ENCODE measurements at regions not wholly inside any gene's neighbourhood (a gene's known extent, or its start where the extent isn't known, plus 50 kb on each side); places are given as distances from the start of the nearest gene placed in this dataset.

DNA sequence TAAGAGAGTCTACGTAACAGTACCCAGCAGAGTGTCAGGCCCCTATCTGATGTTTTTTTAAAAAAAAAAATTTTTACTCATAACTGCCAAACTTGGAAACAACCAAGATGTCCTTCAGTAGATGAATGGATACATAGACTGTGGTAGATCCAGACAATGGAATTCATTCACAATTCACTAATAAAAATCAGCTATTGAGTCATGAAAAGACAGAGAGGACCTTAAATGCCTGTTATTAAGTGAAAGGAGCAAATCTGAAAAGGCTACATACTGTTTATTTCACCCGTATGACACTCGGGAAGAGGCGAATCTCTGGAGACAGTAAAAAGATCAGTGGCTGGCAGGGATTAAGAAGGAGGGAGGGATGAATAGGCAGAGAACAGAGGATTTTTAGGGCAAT, 541.4 kb upstream of the TENM4 start:
- CTCF ChIA-PET = interaction anchor here (1.8 kb wide), 1 partner anchor 9 kb away, joined by 5 read pairs; no protein-coding TSS in a partner anchor

More for the DNA sequence above, 541.4 kb upstream of the TENM4 start:
- no peak overlapping the region for H3K4me2 ChIP-seq (ENCODE audit: low read depth, low read length)
- H3K14ac ChIP-seq (replicated peaks; ENCODE audit: low read depth, low read length) = no peak overlapping the region
- no peak overlapping the region for H4K8ac ChIP-seq (ENCODE audit: low read depth in 2 of 2, low read length in 2 of 2)
- H4K5ac ChIP-seq (ENCODE audit: low read depth, low read length) = no peak overlapping the region
- TF ChIP-seq POLR2A (IDR thresholded peaks at IDR 0.05; ENCODE audit: low read depth, low read length) (no peak), NFE2L2 (IDR thresholded peaks at IDR 0.05; ENCODE audit: low read depth, low read length) (no peak), RFX5 (IDR thresholded peaks at IDR 0.05; ENCODE audit: low read depth, low read length) (no peak), CHD1 (IDR thresholded peaks at IDR 0.05; ENCODE audit: low read depth, low read length) (no peak), CEBPB (IDR thresholded peaks at IDR 0.05; ENCODE audit: low read depth, low read length) (no peak), MAZ (IDR thresholded peaks at IDR 0.05; ENCODE audit: borderline replicate concordance, low read depth, low read length) (no peak)
- TF ChIP-seq, protein P1, sequence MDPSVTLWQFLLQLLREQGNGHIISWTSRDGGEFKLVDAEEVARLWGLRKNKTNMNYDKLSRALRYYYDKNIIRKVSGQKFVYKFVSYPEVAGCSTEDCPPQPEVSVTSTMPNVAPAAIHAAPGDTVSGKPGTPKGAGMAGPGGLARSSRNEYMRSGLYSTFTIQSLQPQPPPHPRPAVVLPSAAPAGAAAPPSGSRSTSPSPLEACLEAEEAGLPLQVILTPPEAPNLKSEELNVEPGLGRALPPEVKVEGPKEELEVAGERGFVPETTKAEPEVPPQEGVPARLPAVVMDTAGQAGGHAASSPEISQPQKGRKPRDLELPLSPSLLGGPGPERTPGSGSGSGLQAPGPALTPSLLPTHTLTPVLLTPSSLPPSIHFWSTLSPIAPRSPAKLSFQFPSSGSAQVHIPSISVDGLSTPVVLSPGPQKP (IDR thresholded peaks at IDR 0.05; ENCODE audit: borderline replicate concordance, low read depth, low read length) = no peak
- TF ChIP-seq, protein P2, sequence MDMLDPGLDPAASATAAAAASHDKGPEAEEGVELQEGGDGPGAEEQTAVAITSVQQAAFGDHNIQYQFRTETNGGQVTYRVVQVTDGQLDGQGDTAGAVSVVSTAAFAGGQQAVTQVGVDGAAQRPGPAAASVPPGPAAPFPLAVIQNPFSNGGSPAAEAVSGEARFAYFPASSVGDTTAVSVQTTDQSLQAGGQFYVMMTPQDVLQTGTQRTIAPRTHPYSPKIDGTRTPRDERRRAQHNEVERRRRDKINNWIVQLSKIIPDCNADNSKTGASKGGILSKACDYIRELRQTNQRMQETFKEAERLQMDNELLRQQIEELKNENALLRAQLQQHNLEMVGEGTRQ (IDR thresholded peaks at IDR 0.05; ENCODE audit: low read depth, low read length) = no peak
- TF ChIP-seq, protein P3, sequence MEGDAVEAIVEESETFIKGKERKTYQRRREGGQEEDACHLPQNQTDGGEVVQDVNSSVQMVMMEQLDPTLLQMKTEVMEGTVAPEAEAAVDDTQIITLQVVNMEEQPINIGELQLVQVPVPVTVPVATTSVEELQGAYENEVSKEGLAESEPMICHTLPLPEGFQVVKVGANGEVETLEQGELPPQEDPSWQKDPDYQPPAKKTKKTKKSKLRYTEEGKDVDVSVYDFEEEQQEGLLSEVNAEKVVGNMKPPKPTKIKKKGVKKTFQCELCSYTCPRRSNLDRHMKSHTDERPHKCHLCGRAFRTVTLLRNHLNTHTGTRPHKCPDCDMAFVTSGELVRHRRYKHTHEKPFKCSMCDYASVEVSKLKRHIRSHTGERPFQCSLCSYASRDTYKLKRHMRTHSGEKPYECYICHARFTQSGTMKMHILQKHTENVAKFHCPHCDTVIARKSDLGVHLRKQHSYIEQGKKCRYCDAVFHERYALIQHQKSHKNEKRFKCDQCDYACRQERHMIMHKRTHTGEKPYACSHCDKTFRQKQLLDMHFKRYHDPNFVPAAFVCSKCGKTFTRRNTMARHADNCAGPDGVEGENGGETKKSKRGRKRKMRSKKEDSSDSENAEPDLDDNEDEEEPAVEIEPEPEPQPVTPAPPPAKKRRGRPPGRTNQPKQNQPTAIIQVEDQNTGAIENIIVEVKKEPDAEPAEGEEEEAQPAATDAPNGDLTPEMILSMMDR (conservative IDR thresholded peaks at IDR 0.05; ENCODE audit: low read depth, low read length) = no peak
- no peak overlapping the region for H3K9ac ChIP-seq (ENCODE audit: low read depth, low read length)
- no peak overlapping the region for H2BK5ac ChIP-seq (ENCODE audit: low read depth, low read length, poor library complexity, severe bottlenecking)
- in situ Hi-C loops (cut with MboI; ENCODE audit: low sequenced_read_pairs) = no loop called here
- no peaks in the 10 kb centered on the region for H3K9me1 ChIP-seq (ENCODE audit: insufficient read depth, low read length)
- dilution Hi-C loops (cut with HindIII; ENCODE audit: low sequenced_read_pairs, unreplicated experiment) = no loop called here
- POLR2A ChIA-PET (ENCODE audit: unreplicated experiment) = no interaction called here
- H3K4me1 ChIP-seq (ENCODE audit: control insufficient read depth, insufficient read depth, low read length) = no peaks in the 10 kb centered on the region
- no peak overlapping the region for H3K18ac ChIP-seq (ENCODE audit: low read depth, low read length)
- H3K9me3 ChIP-seq (ENCODE audit: control insufficient read depth, insufficient read depth, low read length) = no peaks in the 10 kb centered on the region
- ATAC-seq (ENCODE audit: low read depth) = no peak
- BruUV-seq (replicated peaks) = no TSS peak
- no peak overlapping the region for H2AFZ ChIP-seq (replicated peaks; ENCODE audit: low read length, poor library complexity)
- H3K4ac ChIP-seq (ENCODE audit: low read depth, low read length) = no peak overlapping the region
- no peak overlapping the region for H2BK15ac ChIP-seq (ENCODE audit: low read depth, low read length)
- no peaks in the 10 kb centered on the region for H3K79me1 ChIP-seq (ENCODE audit: low read depth in 1 of 2, low read length in 2 of 2)
- H4K20me1 ChIP-seq (ENCODE audit: insufficient read depth, low read length) = no peaks in the 10 kb centered on the region
- intact Hi-C loops (cut with micrococcal nuclease) = no loop called here
- H3K4me3 ChIP-seq (ENCODE audit: insufficient read depth, low read depth, low read length) = no peak overlapping the region
- H2AK9ac ChIP-seq (replicated peaks; ENCODE audit: low read depth, low read length, poor library complexity) = no peak overlapping the region
- no peak overlapping the region for H2BK120ac ChIP-seq (ENCODE audit: low read depth, low read length)
- DNase-seq = no peak
- H2AK5ac ChIP-seq (ENCODE audit: low read depth, low read length) = no peak overlapping the region
- no peak overlapping the region for H3K23ac ChIP-seq (ENCODE audit: low read depth, low read length)
- H3K27me3 ChIP-seq (ENCODE audit: control insufficient read depth, insufficient read depth, low read length) = no peaks in the 10 kb centered on the region; the same call in 1 of the 2 replicates
- H4K91ac ChIP-seq (ENCODE audit: insufficient read depth, low read depth, low read length) = no peak overlapping the region
- no CpG with 5 or more reads among the region's 4 CpGs for WGBS, 2 experiments (ENCODE audit: extremely low coverage in 2 of 2, insufficient read length in 1 of 2)
- H3K56ac ChIP-seq (ENCODE audit: extremely low read depth, insufficient read depth, low read length) = no peak overlapping the region
- no peak overlapping the region for H3K27ac ChIP-seq (ENCODE audit: insufficient read depth, low read length)
- H3K36me3 ChIP-seq (ENCODE audit: control insufficient read depth, insufficient read depth, low read length) = no peaks in the 10 kb centered on the region
- no peak overlapping the region for H2BK20ac ChIP-seq (ENCODE audit: low read depth, low read length)
